ENCODE measurements at regions not wholly inside any gene's neighbourhood (a gene's known extent, or its start where the extent isn't known, plus 50 kb on each side); places are given as distances from the start of the nearest gene placed in this dataset.

DNA sequence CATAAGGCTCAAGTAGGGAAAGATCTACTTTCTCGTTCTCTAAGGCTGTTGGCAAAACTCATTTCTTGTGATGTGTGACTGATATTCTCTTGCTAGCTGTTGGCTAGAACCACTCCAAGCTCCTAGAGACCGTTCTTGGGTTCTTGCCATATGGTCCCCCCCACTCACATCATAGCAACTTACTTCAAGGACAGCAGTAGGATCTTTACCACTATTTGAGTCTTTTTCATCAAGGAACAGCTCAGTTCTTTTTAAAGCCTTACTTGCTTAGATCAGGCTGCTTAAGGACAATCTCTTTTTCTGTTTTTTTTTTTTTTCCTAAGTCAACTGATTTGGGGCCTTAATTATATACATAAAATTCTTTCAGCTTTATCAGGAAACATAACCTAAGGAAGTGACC lies 251.1 kb downstream of the GPR37 start:
- DNase-seq (no peak), ATAC-seq (no peak)
- Mint-ChIP-seq H3K27ac (no peak overlapping the region), H3K4me1 (no peaks in the 10 kb centered on the region), H3K4me3 (no peak overlapping the region), H3K36me3 (ENCODE audit: low read depth) (no peaks in the 10 kb centered on the region), H3K9me3 (peaks cover 6% of the 10 kb centered on the region), H3K27me3 (no peaks in the 10 kb centered on the region)

DNA sequence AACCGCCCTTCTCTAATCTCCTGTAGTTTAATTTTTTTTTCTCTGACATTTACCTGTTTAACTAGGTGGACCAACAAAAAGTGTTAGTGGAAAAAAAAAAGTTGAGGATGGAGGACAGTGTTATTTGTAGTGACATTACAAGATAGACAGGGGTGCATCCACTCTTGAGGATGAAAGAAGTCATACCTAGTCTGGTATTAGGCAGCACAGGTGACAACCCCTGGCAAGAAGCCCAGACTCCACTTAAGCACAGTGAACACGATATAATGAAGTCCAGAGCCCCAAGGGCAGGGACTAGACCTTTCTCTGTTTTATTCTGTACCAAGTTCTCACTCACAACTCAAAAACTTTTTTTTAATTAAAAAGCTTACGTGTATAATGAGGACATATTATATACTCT lies 268.4 kb downstream of the GPR37 start:
- no peak for ATAC-seq
- Mint-ChIP-seq H3K9me3 (no peaks in the 10 kb centered on the region), H3K27ac (no peak overlapping the region), H3K27me3 (no peaks in the 10 kb centered on the region), H3K4me1 (no peaks in the 10 kb centered on the region), H3K36me3 (ENCODE audit: low read depth) (no peaks in the 10 kb centered on the region), H3K4me3 (no peak overlapping the region)
- DNase-seq = no peak

DNA sequence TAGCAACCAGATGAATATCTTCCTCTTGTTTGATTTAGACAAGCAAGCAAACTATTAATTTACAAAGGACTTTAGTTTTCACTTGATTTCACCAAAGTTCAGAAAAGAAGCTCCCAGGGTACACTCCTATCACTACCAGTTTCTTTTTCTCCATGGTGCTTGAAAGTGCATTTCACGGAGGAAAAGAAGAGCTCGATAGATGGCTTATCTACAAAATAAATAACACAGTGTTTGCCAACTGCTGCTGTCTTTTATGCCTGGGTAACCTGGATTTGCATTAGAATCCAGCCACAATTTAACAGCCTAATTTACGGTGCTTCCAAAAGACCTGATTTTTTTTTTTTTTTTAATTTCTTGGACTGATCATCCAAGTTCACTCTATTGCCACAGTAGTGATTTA lies 275.7 kb downstream of the GPR37 start:
- no peaks in the 10 kb centered on the region for H3K36me3 Mint-ChIP-seq (ENCODE audit: low read depth)
- no peak for ATAC-seq
- no peak for DNase-seq
- H3K27me3 Mint-ChIP-seq = no peaks in the 10 kb centered on the region
- H3K9me3 Mint-ChIP-seq = no peaks in the 10 kb centered on the region
- H3K4me1 Mint-ChIP-seq = no peaks in the 10 kb centered on the region
- H3K27ac Mint-ChIP-seq = no peak overlapping the region
- no peak overlapping the region for H3K4me3 Mint-ChIP-seq

DNA sequence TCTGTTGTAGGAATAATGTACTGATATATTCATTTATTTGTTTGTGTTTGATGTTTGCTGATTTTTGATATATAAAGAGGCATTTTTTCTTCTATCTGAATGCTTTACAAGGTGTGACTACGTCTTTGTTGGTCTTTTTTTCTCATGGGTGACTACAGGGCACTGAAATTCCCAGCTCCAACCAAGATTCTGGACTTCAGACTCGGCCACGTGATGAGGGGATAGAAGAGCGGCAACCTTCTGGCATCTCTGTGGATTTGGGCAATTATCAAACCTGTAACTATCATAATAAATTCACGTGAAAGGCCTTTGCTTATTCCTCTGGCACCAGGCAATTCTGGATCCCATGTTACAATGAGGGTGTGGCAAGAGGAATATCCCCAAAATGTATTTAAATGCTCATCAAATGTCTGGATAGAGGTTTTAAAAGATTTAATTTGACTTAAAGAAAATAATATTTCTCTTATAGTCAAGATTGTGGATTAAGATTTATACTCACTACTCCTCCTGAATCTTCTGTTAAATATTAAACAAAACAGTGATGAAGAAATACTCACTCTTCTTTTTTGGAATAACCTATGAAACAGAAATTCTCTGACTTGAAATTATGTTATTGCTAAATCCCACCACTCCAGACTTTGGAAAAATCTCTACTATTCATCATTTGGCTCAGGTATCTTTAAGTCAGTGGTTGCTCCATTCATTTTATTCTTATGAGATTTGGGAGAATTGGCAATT lies 276.3 kb downstream of the GPR37 start:
- Mint-ChIP-seq H3K9me3 (no peaks in the 10 kb centered on the region), H3K27ac (no peak overlapping the region), H3K4me3 (no peak overlapping the region), H3K4me1 (no peaks in the 10 kb centered on the region), H3K27me3 (no peaks in the 10 kb centered on the region), H3K36me3 (ENCODE audit: low read depth) (no peaks in the 10 kb centered on the region)
- ATAC-seq (no peak), DNase-seq (no peak)

DNA sequence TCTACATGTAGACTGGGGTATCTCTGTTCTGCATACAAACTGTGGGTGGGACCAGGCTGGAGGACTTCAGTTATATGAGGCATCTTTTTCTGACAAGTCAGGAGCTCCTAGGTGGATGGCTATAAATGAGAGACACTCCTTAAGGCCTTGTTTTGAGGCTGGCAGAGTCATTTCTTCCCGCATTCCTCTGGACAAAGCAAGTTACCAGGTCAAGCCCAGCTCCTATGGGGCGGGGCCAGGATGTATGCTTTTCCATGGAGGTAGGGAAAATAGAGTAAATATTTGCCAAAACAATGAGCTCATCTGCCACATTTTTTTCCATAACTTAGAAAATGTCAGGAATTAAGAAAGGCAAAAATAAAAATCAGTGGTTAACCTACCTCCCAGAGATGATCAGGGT lies 283.4 kb downstream of the GPR37 start:
- Mint-ChIP-seq H3K9me3 (peaks cover 4% of the 10 kb centered on the region), H3K27me3 (no peaks in the 10 kb centered on the region), H3K27ac (no peak overlapping the region), H3K4me1 (no peaks in the 10 kb centered on the region), H3K36me3 (ENCODE audit: low read depth) (no peaks in the 10 kb centered on the region), H3K4me3 (no peak overlapping the region)
- DNase-seq = no peak
- ATAC-seq = no peak

DNA sequence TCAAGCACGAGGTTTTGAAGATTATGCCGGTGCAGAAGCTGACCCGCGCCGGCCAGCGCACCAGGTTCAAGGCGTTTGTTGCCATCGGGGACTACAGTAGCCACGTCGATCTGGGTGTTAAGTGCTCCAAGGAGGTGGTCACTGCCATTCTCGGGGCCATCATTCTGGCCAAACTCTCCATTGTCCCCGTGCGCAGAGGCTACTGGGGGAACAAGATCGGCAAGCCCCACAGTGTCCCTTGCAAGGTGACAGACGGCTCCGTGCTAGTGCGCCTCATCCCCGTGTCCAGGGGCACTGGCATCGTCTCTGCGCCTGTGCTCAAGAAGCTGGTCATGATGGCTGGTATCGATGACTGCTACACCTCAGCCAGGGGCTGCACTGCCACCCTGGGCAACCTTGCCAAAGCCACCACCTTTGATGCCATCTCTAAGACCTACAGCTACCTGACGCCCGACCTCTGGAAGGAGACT lies 284.7 kb downstream of the GPR37 start:
- no peaks in the 10 kb centered on the region for H3K36me3 Mint-ChIP-seq (ENCODE audit: low read depth)
- DNase-seq (no peak), ATAC-seq (no peak)
- H3K9me3 Mint-ChIP-seq = peaks cover 7% of the 10 kb centered on the region
- H3K27ac Mint-ChIP-seq = no peak overlapping the region
- no peak overlapping the region for H3K4me3 Mint-ChIP-seq
- H3K4me1 Mint-ChIP-seq = no peaks in the 10 kb centered on the region
- no peaks in the 10 kb centered on the region for H3K27me3 Mint-ChIP-seq

DNA sequence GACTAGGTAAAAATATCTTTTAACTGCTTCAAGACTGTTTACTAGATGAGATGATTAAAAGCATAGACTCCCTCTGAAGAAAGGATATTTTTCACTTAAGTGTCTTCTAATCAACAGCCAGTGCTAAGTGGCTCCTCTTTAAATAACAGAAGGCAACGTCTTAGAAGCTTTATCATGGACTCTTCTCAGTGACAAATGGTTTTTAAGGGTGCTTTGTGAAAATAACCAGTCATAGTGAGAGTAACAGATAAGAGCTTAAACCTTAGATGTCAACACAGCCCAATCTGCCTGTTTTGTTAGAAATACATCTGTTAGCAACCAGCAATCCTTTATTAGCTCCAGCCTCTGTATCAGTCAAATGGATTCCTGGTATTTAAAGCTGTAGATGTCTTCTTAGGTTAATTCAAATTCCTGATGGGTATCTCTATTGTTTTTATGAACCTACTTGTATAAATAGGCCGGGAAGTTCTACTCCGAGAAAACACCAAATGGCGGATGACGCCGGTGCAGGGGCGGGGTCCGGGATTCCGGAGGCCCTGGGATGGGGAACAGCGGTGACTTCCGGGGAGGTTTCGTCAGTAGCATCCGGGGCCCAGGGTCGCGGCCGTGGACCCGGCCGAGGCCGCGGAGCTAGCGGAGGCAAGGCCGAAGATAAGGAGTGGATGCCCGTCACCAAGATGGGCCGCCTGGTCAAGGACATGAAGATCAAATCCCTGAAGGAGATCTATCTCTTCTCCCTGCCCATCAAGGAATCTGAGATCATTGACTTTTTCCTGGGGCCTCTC lies 285.4 kb downstream of the GPR37 start:
- no peak for ATAC-seq
- no peaks in the 10 kb centered on the region for H3K36me3 Mint-ChIP-seq (ENCODE audit: low read depth)
- no peaks in the 10 kb centered on the region for H3K4me1 Mint-ChIP-seq
- no peaks in the 10 kb centered on the region for H3K27me3 Mint-ChIP-seq
- no peak for DNase-seq
- H3K9me3 Mint-ChIP-seq = peaks cover 7% of the 10 kb centered on the region
- no peak overlapping the region for H3K27ac Mint-ChIP-seq
- H3K4me3 Mint-ChIP-seq = no peak overlapping the region

DNA sequence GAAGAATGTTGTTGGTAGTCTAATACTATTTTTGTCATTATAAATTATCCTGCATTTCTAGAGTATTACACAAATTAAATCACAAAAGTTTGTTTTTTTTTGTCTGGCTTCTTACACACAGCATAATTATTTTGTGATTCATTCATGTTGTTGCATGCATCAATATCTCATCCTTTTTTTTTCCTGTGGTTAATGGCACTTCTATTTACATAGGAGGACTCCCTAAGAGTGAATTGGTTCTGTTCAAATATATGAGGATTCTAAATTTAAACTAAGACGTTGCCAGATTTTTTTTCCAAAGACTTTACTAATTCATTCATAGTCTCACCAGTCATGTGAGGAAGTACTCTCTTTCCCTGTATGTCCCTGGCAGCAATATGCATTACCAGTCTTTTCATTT lies 303.3 kb downstream of the GPR37 start:
- Mint-ChIP-seq H3K27ac (no peak overlapping the region), H3K4me3 (no peak overlapping the region), H3K9me3 (peaks cover 6% of the 10 kb centered on the region), H3K27me3 (no peaks in the 10 kb centered on the region), H3K4me1 (no peaks in the 10 kb centered on the region), H3K36me3 (ENCODE audit: low read depth) (no peaks in the 10 kb centered on the region)
- DNase-seq (no peak), ATAC-seq (no peak)

DNA sequence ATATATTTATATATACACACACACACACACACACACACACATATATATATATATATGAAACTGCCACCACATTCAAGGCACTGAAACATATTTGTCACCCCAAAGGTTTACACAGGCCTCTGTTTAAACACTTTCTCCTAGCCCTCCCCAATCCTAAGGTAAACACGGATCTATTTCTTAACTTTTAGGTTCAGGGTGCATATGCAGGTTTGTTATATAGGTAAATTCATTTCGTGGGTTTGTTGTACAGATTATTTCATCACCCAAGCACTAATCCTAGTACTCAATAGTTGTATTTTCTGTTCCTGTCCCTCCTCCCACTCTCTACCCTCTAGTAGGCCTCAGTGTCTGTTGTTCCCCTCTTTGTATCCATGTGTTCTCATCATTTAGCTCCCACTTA lies 305.0 kb downstream of the GPR37 start:
- Mint-ChIP-seq H3K4me3 (no peak overlapping the region), H3K9me3 (peaks cover 4% of the 10 kb centered on the region), H3K27ac (no peak overlapping the region), H3K27me3 (no peaks in the 10 kb centered on the region), H3K4me1 (no peaks in the 10 kb centered on the region), H3K36me3 (ENCODE audit: low read depth) (no peaks in the 10 kb centered on the region)
- ATAC-seq (no peak), DNase-seq (no peak)

DNA sequence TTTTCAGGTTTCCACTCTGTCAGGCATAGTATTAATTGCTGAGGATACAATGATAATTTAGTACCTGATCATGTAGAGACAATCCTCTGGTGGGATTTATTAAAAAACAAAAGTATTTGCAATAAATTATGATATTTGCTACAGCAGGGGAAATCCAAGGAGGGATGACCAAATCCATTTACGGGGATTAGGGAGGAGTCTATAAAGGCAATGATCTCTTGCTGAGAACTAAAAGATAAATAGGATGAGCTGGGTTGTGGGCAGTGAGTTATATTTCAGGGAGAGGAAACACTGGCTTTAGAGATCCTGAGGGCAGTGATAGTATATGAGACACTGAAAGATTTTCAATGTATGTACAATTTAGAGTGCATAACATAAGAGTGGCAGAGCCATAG lies 305.5 kb downstream of the GPR37 start:
- H3K36me3 Mint-ChIP-seq (ENCODE audit: low read depth) = no peaks in the 10 kb centered on the region
- no peaks in the 10 kb centered on the region for H3K4me1 Mint-ChIP-seq
- no peaks in the 10 kb centered on the region for H3K9me3 Mint-ChIP-seq
- H3K4me3 Mint-ChIP-seq = no peak overlapping the region
- no peak overlapping the region for H3K27ac Mint-ChIP-seq
- no peak for DNase-seq
- ATAC-seq = no peak
- H3K27me3 Mint-ChIP-seq = no peaks in the 10 kb centered on the region

DNA sequence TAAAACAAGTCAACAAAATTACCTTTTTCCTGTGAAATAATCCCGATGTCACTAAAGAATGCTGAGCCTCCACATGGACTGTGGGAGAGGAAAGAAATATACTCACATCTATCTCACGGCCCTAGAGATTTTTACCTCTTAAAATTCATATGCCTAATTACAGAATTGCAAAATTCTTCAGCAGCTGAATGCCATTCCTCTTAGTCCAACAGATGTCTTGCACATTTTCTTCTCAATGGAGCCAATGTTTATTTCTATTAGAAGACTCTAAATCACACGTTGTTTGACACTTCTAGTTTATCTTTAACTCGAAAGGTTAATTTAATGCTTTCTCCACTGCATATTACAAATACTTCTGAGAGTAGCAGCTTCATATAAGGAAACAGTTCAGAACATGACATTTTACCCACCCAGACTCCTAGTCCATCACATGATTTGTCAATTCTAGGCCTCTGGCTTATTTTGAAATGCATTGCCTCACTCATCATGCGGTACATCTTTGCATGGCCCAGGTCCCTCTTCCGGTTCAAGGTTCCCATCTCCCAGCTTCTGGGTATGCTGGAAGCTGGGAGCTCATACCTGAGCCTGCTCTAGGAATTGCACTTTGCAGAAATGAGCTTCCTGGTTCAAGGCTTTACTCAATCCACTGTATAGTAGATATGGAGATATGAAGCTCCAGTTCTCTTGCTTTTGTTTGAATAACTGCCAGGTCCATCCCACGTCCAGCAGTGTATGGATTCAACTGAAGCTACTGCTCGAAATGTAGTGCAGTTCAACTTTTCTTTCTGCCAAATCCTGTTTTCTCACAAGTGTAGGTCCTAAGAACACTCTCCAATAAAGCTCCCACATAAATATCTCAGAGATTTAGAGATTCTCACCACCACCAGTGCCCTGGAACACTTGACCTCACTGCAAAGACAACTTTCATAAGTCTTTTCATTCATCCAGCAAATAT lies 306.2 kb downstream of the GPR37 start:
- Mint-ChIP-seq H3K4me3 (no peak overlapping the region), H3K36me3 (ENCODE audit: low read depth) (no peaks in the 10 kb centered on the region), H3K9me3 (no peaks in the 10 kb centered on the region), H3K4me1 (no peaks in the 10 kb centered on the region), H3K27me3 (no peaks in the 10 kb centered on the region), H3K27ac (no peak overlapping the region)
- ATAC-seq = no peak
- no peak for DNase-seq

DNA sequence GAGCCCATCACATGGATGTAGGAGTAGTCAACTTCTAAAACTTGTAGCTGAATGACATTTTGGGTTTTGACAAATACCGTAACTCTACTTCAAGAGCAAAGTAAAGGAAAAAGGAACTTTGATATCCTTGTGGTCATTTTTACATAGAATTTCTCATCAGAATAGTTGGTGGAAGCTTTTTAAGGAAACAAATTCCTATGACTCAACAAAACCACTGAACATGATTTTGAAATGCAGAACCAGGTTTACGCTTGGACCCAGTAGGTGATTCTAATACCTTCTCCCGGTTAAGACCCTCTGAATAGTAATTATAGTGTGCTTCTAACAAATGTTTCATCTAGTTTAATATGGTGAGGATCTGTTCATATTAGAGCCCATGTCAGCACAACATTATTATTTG lies 307.8 kb downstream of the GPR37 start:
- Mint-ChIP-seq H3K4me1 (no peaks in the 10 kb centered on the region), H3K9me3 (no peaks in the 10 kb centered on the region), H3K4me3 (no peak overlapping the region), H3K27ac (no peak overlapping the region), H3K27me3 (no peaks in the 10 kb centered on the region), H3K36me3 (ENCODE audit: low read depth) (no peaks in the 10 kb centered on the region)
- ATAC-seq (no peak), DNase-seq (no peak)

DNA sequence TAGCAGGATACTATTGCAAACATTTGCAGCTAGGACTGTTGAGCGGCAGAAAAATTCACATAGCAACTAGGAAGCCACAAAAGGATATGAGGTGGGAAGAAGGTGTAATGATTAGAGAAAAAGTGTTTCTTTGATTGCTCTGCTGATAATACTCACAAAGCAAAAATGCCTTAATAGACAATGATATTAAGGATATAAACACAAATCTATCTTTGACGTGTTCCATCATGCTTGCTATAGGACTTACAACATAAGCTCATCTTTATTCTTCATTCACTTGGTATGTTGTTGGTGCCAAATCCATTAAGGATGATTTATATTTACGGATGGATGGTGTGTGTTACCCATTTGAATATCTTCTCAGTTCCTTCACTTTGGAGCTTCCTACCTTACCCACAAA lies 309.3 kb downstream of the GPR37 start:
- Mint-ChIP-seq H3K27ac (no peak overlapping the region), H3K27me3 (no peaks in the 10 kb centered on the region), H3K4me1 (no peaks in the 10 kb centered on the region), H3K4me3 (no peak overlapping the region), H3K9me3 (no peaks in the 10 kb centered on the region), H3K36me3 (ENCODE audit: low read depth) (no peaks in the 10 kb centered on the region)
- DNase-seq (no peak), ATAC-seq (no peak)

DNA sequence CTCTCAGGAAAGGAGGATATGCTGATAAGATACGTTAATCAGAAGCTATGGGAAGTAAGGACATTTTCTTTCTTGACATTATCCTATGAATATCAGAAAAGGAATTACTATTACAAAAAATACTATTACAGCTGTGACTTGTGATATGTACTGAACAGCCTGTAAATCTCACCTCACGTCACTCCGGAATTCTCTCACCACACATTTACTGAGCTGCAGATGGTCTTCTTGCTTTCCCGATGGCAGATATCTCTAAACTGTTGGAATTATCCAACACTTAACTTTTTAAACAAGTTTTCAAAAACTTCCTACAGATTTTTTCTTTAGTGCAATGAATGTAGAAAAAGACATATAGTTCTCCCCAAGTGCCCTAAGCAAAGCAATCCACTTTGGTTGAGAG lies 313.4 kb downstream of the GPR37 start:
- ATAC-seq = no peak
- H3K36me3 Mint-ChIP-seq (ENCODE audit: low read depth) = no peaks in the 10 kb centered on the region
- H3K27ac Mint-ChIP-seq = no peak overlapping the region
- no peak overlapping the region for H3K4me3 Mint-ChIP-seq
- no peaks in the 10 kb centered on the region for H3K4me1 Mint-ChIP-seq
- no peaks in the 10 kb centered on the region for H3K27me3 Mint-ChIP-seq
- no peak for DNase-seq
- H3K9me3 Mint-ChIP-seq = no peaks in the 10 kb centered on the region
